ENCODE measurements at regions not wholly inside any gene's neighbourhood (a gene's known extent, or its start where the extent isn't known, plus 50 kb on each side); places are given as distances from the start of the nearest gene placed in this dataset.

GRCh38 chr1:17926906-17927305 lies 171.8 kb downstream of the ACTL8 start:
- Histone ChIP-seq H2AFZ (ENCODE audit: low read depth, low read length, severe bottlenecking) (no peak overlapping the region), H3K79me2 (ENCODE audit: insufficient read depth, low read length) (no peaks in the 10 kb centered on the region), H3K9me3 (ENCODE audit: insufficient read depth, low read length) (no peaks in the 10 kb centered on the region), H4K20me1 (ENCODE audit: low read depth, low read length) (no peaks in the 10 kb centered on the region), H3K4me2 (ENCODE audit: low read depth, low read length, poor library complexity, severe bottlenecking) (no peak overlapping the region), H3K9me2 (replicated peaks; ENCODE audit: insufficient read depth, low read length) (no peaks in the 10 kb centered on the region), H3K9ac (ENCODE audit: low read length) (no peak overlapping the region), H3K27ac (ENCODE audit: low read depth, low read length) (no peak overlapping the region), H3K4me3 (ENCODE audit: insufficient read depth, low read length, poor library complexity, severe bottlenecking) (no peak overlapping the region), H3K27me3 (ENCODE audit: low read length) (no peaks in the 10 kb centered on the region), H3F3A (ENCODE audit: insufficient read depth) (no peaks in the 10 kb centered on the region), H3K36me3 (ENCODE audit: low read length) (no peaks in the 10 kb centered on the region)
- no peak for TF ChIP-seq EZH2phosphoT487 (conservative IDR thresholded peaks at IDR 0.05; ENCODE audit: low read length)
- TF ChIP-seq, protein P1, sequence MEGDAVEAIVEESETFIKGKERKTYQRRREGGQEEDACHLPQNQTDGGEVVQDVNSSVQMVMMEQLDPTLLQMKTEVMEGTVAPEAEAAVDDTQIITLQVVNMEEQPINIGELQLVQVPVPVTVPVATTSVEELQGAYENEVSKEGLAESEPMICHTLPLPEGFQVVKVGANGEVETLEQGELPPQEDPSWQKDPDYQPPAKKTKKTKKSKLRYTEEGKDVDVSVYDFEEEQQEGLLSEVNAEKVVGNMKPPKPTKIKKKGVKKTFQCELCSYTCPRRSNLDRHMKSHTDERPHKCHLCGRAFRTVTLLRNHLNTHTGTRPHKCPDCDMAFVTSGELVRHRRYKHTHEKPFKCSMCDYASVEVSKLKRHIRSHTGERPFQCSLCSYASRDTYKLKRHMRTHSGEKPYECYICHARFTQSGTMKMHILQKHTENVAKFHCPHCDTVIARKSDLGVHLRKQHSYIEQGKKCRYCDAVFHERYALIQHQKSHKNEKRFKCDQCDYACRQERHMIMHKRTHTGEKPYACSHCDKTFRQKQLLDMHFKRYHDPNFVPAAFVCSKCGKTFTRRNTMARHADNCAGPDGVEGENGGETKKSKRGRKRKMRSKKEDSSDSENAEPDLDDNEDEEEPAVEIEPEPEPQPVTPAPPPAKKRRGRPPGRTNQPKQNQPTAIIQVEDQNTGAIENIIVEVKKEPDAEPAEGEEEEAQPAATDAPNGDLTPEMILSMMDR (IDR thresholded peaks at IDR 0.05; ENCODE audit: insufficient read depth, low read length, poor library complexity, severe bottlenecking) = no peak

GRCh38 chr1:17927952-17928351 lies 172.8 kb downstream of the ACTL8 start:
- H2AFZ ChIP-seq (ENCODE audit: low read depth, low read length, severe bottlenecking) = no peak overlapping the region
- no peaks in the 10 kb centered on the region for H3K36me3 ChIP-seq (ENCODE audit: low read length)
- no peaks in the 10 kb centered on the region for H3K9me3 ChIP-seq (ENCODE audit: insufficient read depth, low read length)
- H3K9me2 ChIP-seq (replicated peaks; ENCODE audit: insufficient read depth, low read length) = no peaks in the 10 kb centered on the region
- H3K4me2 ChIP-seq (ENCODE audit: low read depth, low read length, poor library complexity, severe bottlenecking) = no peak overlapping the region
- H3K27ac ChIP-seq (ENCODE audit: low read depth, low read length) = no peak overlapping the region
- no peaks in the 10 kb centered on the region for H3F3A ChIP-seq (ENCODE audit: insufficient read depth)
- no peak overlapping the region for H3K4me3 ChIP-seq (ENCODE audit: insufficient read depth, low read length, poor library complexity, severe bottlenecking)
- no peak overlapping the region for H3K9ac ChIP-seq (ENCODE audit: low read length)
- no peak for TF ChIP-seq EZH2phosphoT487 (conservative IDR thresholded peaks at IDR 0.05; ENCODE audit: low read length)
- TF ChIP-seq, protein P1 (IDR thresholded peaks at IDR 0.05; ENCODE audit: insufficient read depth, low read length, poor library complexity, severe bottlenecking) = no peak
- no peaks in the 10 kb centered on the region for H3K27me3 ChIP-seq (ENCODE audit: low read length)
- H3K79me2 ChIP-seq (ENCODE audit: insufficient read depth, low read length) = no peaks in the 10 kb centered on the region
- H4K20me1 ChIP-seq (ENCODE audit: low read depth, low read length) = no peaks in the 10 kb centered on the region

DNA sequence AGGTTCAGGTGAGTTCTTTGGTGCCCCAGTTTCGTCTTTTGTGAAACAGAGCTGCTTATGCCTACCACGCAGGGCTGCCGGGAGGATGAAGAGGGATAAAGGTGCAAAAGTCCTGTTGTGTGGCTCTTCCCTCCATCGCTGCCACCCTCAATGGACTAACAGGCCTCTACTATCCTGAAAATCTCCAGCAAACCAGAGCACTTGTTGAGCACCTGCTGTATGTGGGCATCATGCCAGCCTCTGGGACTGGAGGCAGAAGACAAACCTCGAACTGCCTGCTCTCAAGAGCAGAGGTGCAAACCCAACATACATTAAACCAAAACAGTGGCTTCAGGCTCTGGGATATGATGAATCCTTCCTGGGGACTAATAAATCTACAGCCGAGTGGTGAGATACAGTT lies 174.1 kb downstream of the ACTL8 start:
- TF ChIP-seq, protein P1 (IDR thresholded peaks at IDR 0.05; ENCODE audit: insufficient read depth, low read length, poor library complexity, severe bottlenecking) = no peak
- TF ChIP-seq EZH2phosphoT487 (conservative IDR thresholded peaks at IDR 0.05; ENCODE audit: low read length) = no peak
- Histone ChIP-seq H3K36me3 (ENCODE audit: low read length) (no peaks in the 10 kb centered on the region), H3K79me2 (ENCODE audit: insufficient read depth, low read length) (no peaks in the 10 kb centered on the region), H3F3A (ENCODE audit: insufficient read depth) (no peaks in the 10 kb centered on the region), H3K27ac (ENCODE audit: low read depth, low read length) (no peak overlapping the region), H3K9me2 (replicated peaks; ENCODE audit: insufficient read depth, low read length) (no peaks in the 10 kb centered on the region), H3K4me3 (ENCODE audit: insufficient read depth, low read length, poor library complexity, severe bottlenecking) (no peak overlapping the region), H3K9me3 (ENCODE audit: insufficient read depth, low read length) (no peaks in the 10 kb centered on the region), H3K9ac (ENCODE audit: low read length) (no peak overlapping the region), H4K20me1 (ENCODE audit: low read depth, low read length) (no peaks in the 10 kb centered on the region), H3K4me2 (ENCODE audit: low read depth, low read length, poor library complexity, severe bottlenecking) (no peak overlapping the region), H3K27me3 (ENCODE audit: low read length) (no peaks in the 10 kb centered on the region), H2AFZ (ENCODE audit: low read depth, low read length, severe bottlenecking) (no peak overlapping the region)

All from SU-DHL-6 (cell line).